AG10803 (cell line): ENCODE measurements at regions not wholly inside any gene's neighbourhood (a gene's known extent, or its start where the extent isn't known, plus 50 kb on each side); places are given as distances from the start of the nearest gene placed in this dataset.
"Not testable (repeated sequence)": the region's sequence is repeated elsewhere in the genome, so short reads cannot be mapped to it uniquely, and the experiment has no call there.

Source experiments
- DNase-seq: peaks from one replicate; pipeline ENCODE4 v3.0.0; 2010; ENCODE audit warnings: low read depth
- H3K4me3 ChIP-seq: 2 replicates; pipeline ENCODE4 v1.5.1; 2011; ENCODE audit warnings: mild to moderate bottlenecking, low read length, control low read depth
- CTCF ChIP-seq: conservative IDR thresholded peaks from 2 replicates; pipeline ENCODE4 v1.5.1; 2011; ENCODE audit warnings: mild to moderate bottlenecking, low read length, control low read depth, inconsistent platforms

DNA sequence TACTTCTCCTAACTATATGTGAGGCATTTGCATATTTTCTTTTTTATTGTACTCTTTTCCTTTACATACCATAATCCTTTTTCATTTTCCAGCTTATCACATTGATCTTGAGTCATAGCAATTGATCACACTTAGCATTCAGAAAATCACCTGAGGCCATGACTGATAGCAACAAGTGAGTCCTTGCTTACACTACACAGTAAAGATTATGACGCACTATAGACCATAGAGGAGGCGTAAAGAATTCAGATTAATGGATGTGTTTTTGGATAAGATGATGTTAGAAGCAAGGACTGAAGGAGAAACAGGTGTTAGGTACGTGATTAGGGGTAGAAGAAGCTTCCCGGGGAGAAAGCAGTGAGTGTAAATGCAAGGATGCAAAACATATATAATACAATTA lies 637.7 kb downstream of the ETNK1 start:
- DNase-seq, result no peak
- no peak for TF ChIP-seq CTCF
- no peak overlapping the region for H3K4me3 ChIP-seq

DNA sequence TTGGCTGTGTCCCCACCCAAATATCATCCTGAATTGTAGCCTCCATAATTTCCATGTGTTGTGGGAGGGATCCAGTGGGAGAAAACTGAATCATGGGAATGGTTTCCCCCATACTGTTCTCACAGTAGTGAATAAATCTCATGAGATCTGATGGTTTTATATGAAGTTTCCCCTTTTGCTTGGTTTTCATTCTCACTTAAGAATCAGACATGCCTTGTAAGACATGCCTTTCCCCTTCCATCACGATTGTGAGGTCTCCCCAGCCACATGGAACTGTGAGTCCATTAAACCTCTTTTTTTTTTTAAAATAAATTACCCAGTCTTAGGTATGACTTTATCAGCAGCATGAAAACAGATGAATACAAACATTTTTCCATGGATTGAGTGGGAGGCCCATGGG lies 652.9 kb downstream of the ETNK1 start:
- no peak overlapping the region for H3K4me3 ChIP-seq
- DNase-seq, result no peak
- no peak for TF ChIP-seq CTCF

DNA sequence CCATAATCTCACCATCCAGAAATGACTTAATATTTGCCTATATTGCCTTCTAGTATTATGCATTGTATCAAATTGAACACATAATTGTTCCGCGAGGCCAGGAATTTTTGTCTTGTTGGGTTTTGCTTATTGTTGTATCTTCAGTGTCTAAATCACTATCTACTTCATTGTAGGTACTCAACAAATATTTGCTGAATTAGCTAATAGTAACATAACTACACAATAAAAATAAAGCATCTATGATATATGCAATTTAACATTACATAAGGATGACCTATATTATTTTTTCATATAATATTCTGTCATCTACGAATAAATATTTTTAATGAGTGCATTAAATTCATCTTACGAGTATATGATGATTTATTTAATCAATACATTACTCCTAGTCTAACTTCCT lies 656.3 kb downstream of the ETNK1 start:
- no peak overlapping the region for H3K4me3 ChIP-seq
- no peak for DNase-seq
- no peak for TF ChIP-seq CTCF

GRCh38 chr12:23282701-23283100 lies 657.7 kb downstream of the ETNK1 start:
- DNase-seq, result no peak
- H3K4me3 ChIP-seq, result no peak overlapping the region
- no peak for TF ChIP-seq CTCF

GRCh38 chr12:23285764-23286530 lies 661.0 kb downstream of the ETNK1 start:
- not testable (repeated sequence) for DNase-seq, H3K4me3 ChIP-seq

- H3K4me3 ChIP-seq, result no peak overlapping the region
- no peak for DNase-seq
- TF ChIP-seq CTCF, result no peak
Observed at GRCh38 chr12:23290627-23291330, 658.7 kb downstream of the SOX5 start.

GRCh38 chr12:23303220-23303619 lies 646.2 kb downstream of the SOX5 start:
- H3K4me3 ChIP-seq, result no peak overlapping the region
- no peak for DNase-seq
- TF ChIP-seq CTCF, result no peak
